ENCODE measurements at regions not wholly inside any gene's neighbourhood (a gene's known extent, or its start where the extent isn't known, plus 50 kb on each side); places are given as distances from the start of the nearest gene placed in this dataset.

DNA sequence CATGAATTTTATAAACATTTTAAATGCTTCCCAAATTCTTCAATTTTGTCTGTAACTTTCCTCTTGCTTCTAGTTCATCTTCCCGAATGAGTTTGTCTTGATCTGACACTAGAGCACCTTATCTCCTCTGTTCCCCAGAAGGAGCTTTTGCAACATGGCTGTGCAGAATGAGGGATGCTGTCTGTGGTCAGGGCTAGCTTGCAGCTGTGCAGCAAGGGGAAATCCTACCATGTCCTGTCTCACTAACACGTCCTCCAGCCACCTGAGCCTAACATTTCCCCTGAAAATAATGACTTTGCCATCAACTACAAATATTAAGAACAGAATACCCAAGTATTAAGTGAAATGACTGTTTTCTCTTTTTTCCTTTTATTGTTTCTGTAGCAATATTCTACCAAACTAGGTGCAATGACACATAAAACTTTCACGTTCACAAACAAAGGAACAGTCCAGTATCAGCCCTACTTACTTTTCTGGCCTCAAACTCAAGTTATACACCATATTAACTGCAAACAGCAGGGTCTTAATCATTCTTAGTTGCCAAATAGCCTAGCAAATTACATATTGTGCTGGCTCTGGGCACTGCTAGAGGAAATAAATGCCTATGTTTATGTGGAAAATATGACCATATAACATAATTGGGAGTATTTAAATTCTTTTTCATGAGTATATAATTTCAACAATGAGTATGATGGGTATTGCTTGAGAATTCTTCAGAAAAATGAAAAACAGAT lies 423.3 kb downstream of the CMPK2 start:
- TF ChIP-seq CTCF (IDR thresholded peaks at IDR 0.05) (no peak), EZH2 (IDR thresholded peaks at IDR 0.05) (no peak), EZH2phosphoT487 (IDR thresholded peaks at IDR 0.05) (no peak)

Measured in neural progenitor cell (in vitro differentiated cells).